Thyroid gland (tissue), 4 donors: ENCODE measurements at regions not wholly inside any gene's neighbourhood (a gene's known extent, or its start where the extent isn't known, plus 50 kb on each side); places are given as distances from the start of the nearest gene placed in this dataset.

Experiments used
- POLR2A ChIP-seq, 2 donors: fragments of 450-650 bp; IDR thresholded peaks; one replicate each; pipeline ENCODE4 v1.6.1; 2017; ENCODE audit warnings: antibody characterized with exemption in 2 of 2, mild to moderate bottlenecking in 2 of 2, moderate library complexity in 1 of 2
- TF ChIP-seq, protein P1 (sequence below), 6 experiments: fragments of 200-600 bp in 3 of 6; fragments of 450-650 bp in 3 of 6; sonication (generic) in 3 of 6; IDR thresholded peaks; one replicate each; pipeline ENCODE4 v1.5.1; 2016 to 2019; ENCODE audit warnings: antibody characterized with exemption in 6 of 6, mild to moderate bottlenecking in 2 of 6, inconsistent platforms in 1 of 6, moderate library complexity in 1 of 6

- TF ChIP-seq, protein P1, sequence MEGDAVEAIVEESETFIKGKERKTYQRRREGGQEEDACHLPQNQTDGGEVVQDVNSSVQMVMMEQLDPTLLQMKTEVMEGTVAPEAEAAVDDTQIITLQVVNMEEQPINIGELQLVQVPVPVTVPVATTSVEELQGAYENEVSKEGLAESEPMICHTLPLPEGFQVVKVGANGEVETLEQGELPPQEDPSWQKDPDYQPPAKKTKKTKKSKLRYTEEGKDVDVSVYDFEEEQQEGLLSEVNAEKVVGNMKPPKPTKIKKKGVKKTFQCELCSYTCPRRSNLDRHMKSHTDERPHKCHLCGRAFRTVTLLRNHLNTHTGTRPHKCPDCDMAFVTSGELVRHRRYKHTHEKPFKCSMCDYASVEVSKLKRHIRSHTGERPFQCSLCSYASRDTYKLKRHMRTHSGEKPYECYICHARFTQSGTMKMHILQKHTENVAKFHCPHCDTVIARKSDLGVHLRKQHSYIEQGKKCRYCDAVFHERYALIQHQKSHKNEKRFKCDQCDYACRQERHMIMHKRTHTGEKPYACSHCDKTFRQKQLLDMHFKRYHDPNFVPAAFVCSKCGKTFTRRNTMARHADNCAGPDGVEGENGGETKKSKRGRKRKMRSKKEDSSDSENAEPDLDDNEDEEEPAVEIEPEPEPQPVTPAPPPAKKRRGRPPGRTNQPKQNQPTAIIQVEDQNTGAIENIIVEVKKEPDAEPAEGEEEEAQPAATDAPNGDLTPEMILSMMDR (IDR thresholded peaks at IDR 0.05): no peak
- TF ChIP-seq POLR2A (IDR thresholded peaks at IDR 0.05): no peak
Observed at GRCh38 chr18:67192535-67192934, 324.0 kb downstream of the DSEL start.
